BJ (cell line): ENCODE measurements at regions not wholly inside any gene's neighbourhood (a gene's known extent, or its start where the extent isn't known, plus 50 kb on each side); places are given as distances from the start of the nearest gene placed in this dataset. TPM values are rescaled to one million over a fixed set of nuclear protein-coding genes. Genes with fewer than 3 reads are reported as not detected.

Experiments used
- CTCF ChIA-PET: fragments of 350-600 bp; formaldehyde crosslinking; extraction: SDS; loops from one replicate; lab custom pipeline; 2021; ENCODE audit warnings: antibody characterized with exemption, inconsistent platforms; lab: Yijun Ruan, JAX
- POLR2A ChIA-PET: fragments of 300-600 bp; sonication (Branson Sonifier 250); formaldehyde crosslinking; extraction: SDS; loops from one replicate; lab custom pipeline; 2021; ENCODE audit warnings: antibody characterized with exemption; lab: Charles Lee
- DNase-seq: peaks from one replicate; pipeline ENCODE4 v3.0.0-alpha.2; 2011; ENCODE audit warnings: low read depth
- H3K27me3 ChIP-seq: 2 replicates; pipeline ENCODE4 v1.6.0; 2011; ENCODE audit warnings: low read length; ENCODE audit not compliant: control insufficient read depth, insufficient read depth
- H3K36me3 ChIP-seq: 2 replicates; pipeline ENCODE4 v1.5.1; 2011; ENCODE audit warnings: low read length; ENCODE audit not compliant: control insufficient read depth, insufficient read depth
- H3K4me3 ChIP-seq: 2 replicates; pipeline ENCODE4 v1.5.1; 2011; ENCODE audit warnings: low read depth, mild to moderate bottlenecking, control low read depth, low read length
- CTCF ChIP-seq: IDR thresholded peaks from 2 replicates; pipeline ENCODE4 v1.5.1; 2011; ENCODE audit warnings: low read depth, mild to moderate bottlenecking, control low read depth, inconsistent platforms, low read length, moderate library complexity; ENCODE audit not compliant: insufficient read depth
- small RNA-seq: library from RNA; depleted of rRNA; stranded (forward); fragments of <200 nt; gene quantifications from one replicate; pipeline ENCODE3, GENCODE V24; 2012; ENCODE audit warnings: low replicate concordance, low read depth; ENCODE audit not compliant: insufficient read length

- DNase-seq, result no peak
- H3K4me3 ChIP-seq, result no peak overlapping the region
- no peaks in the 10 kb centered on the region for H3K27me3 ChIP-seq
- POLR2A ChIA-PET, result no interaction called here
- no peaks in the 10 kb centered on the region for H3K36me3 ChIP-seq
- no peak for TF ChIP-seq CTCF
- CTCF ChIA-PET, result interaction anchor here (0.5 to 0.9 kb wide), 4 partner anchors 9 to 478 kb away, joined by 3 to 6 read pairs (median 3); no protein-coding TSS in a partner anchor
Measured at GRCh38 chr6:12654514-12654913, 62.1 kb upstream of the PHACTR1 start.

GRCh38 chr6:12656906-12657305 lies 59.7 kb upstream of the PHACTR1 start:
- no peak overlapping the region for H3K4me3 ChIP-seq
- no peaks in the 10 kb centered on the region for H3K27me3 ChIP-seq
- no peaks in the 10 kb centered on the region for H3K36me3 ChIP-seq
- ChIA-PET POLR2A (no interaction called here), CTCF (no interaction called here)
- TF ChIP-seq CTCF, result no peak
- DNase-seq, result peak; percentile 4

- DNase-seq, result no peak
- Histone ChIP-seq H3K4me3 (no peak overlapping the region), H3K27me3 (no peaks in the 10 kb centered on the region), H3K36me3 (no peaks in the 10 kb centered on the region)
- CTCF ChIA-PET, result no interaction called here
- no peak for TF ChIP-seq CTCF
- POLR2A ChIA-PET, result no interaction called here
Measured at GRCh38 chr6:12657884-12658283, 58.7 kb upstream of the PHACTR1 start.

GRCh38 chr6:12661432-12662089 lies 55.0 kb upstream of the PHACTR1 start:
- ChIA-PET CTCF (no interaction called here), POLR2A (no interaction called here)
- Histone ChIP-seq H3K36me3 (no peaks in the 10 kb centered on the region), H3K4me3 (no peak overlapping the region), H3K27me3 (no peaks in the 10 kb centered on the region)
- TF ChIP-seq CTCF, result no peak
- no peak for DNase-seq

Small RNAs in the stretch of these regions (small RNA-seq; reads per million reads assigned to genes)
- gene RN7SKP293, result not detected
